ENCODE measurements at regions not wholly inside any gene's neighbourhood (a gene's known extent, or its start where the extent isn't known, plus 50 kb on each side); places are given as distances from the start of the nearest gene placed in this dataset.

DNA sequence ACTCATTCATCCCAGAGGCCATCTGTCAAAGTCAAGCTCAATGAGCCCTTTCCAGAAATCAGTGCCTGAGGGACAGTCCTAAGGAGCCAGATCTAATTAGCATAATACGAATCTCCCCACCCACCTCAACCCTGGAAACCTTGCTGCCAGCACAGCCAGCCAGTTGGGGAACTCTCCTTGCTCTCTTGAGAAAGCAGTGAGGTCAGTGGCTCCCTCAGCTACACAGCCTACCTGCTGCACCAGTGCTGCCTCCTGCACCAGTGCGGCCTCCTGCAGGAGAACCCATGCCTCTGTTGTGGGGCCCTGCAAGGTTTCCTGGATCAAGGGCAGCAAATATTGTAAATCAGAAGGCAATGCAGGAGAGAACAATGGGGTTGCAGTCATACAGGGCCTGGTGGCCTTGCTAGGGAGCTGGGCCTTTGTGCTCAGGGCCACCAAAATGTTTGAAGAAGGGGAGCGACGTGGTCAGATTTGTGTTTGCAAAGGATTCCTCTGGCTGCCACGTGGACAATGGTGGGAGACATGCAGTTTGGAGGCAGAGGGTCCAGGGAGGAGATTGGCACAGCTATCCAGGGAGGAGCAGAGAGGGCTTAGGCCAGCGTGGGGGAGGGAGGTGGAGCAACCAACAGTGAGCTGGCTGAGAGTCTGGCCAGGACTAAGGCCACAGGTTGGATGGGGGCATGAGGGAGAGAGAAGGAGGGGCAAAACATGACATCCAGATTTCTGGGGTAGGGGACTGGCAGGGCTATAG is 124.3 kb upstream of the MAMLD1 start:
- TF ChIP-seq, protein P1, sequence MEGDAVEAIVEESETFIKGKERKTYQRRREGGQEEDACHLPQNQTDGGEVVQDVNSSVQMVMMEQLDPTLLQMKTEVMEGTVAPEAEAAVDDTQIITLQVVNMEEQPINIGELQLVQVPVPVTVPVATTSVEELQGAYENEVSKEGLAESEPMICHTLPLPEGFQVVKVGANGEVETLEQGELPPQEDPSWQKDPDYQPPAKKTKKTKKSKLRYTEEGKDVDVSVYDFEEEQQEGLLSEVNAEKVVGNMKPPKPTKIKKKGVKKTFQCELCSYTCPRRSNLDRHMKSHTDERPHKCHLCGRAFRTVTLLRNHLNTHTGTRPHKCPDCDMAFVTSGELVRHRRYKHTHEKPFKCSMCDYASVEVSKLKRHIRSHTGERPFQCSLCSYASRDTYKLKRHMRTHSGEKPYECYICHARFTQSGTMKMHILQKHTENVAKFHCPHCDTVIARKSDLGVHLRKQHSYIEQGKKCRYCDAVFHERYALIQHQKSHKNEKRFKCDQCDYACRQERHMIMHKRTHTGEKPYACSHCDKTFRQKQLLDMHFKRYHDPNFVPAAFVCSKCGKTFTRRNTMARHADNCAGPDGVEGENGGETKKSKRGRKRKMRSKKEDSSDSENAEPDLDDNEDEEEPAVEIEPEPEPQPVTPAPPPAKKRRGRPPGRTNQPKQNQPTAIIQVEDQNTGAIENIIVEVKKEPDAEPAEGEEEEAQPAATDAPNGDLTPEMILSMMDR (IDR thresholded peaks at IDR 0.05): no peak
- TF ChIP-seq POLR2A (IDR thresholded peaks at IDR 0.05): no peak

All from adrenal gland (tissue), 5 donors.